ENCODE measurements at regions not wholly inside any gene's neighbourhood (a gene's known extent, or its start where the extent isn't known, plus 50 kb on each side); places are given as distances from the start of the nearest gene placed in this dataset.
A peak's percentile ranks its signal among the peaks of the same experiment; 100 is the strongest.
"Not testable (repeated sequence)": the region's sequence is repeated elsewhere in the genome, so short reads cannot be mapped to it uniquely, and the experiment has no call there.

GRCh38 chr15:93343402-93343801, 254.4 kb upstream of the RGMA start:
- DNase-seq, result not testable (repeated sequence)

DNA sequence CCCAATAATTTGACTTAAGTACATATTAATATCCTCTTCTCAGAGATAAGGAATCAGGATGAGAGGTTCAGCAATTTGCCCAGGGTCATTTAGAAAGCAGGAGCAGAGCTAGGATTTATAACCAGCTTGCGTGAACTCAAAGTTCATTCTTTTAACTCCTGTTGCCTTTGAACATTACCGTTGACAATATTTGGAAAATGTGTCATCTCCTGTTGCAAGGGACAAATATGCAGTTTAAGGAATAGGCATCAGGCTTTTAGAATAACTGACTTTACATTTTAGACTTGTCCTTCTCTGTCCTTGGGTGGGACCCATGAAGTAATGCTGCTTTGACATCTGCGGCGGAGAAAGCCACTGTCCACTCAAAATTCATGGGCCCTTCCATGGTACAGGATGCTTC, 252.2 kb upstream of the RGMA start:
- DNase-seq, result no peak

- DNase-seq, result no peak
These were observed 251.4 kb upstream of the RGMA start for GRCh38 chr15:93340406-93340805.

- no peak for DNase-seq
These were observed 244.8 kb upstream of the RGMA start for GRCh38 chr15:93333796-93334195.

- DNase-seq, result not testable (repeated sequence)
These were observed 244.1 kb upstream of the RGMA start for GRCh38 chr15:93333126-93333525.

- DNase-seq, result no peak
These were observed 243.2 kb upstream of the RGMA start for GRCh38 chr15:93332168-93332553.

GRCh38 chr15:93331545-93332167, 242.6 kb upstream of the RGMA start:
- peak; percentile 59 for DNase-seq

- DNase-seq, result no peak
These were observed 242.0 kb upstream of the RGMA start for GRCh38 chr15:93330912-93331544.

- no peak for DNase-seq
These were observed 238.4 kb upstream of the RGMA start for GRCh38 chr15:93327364-93327763.

DNA sequence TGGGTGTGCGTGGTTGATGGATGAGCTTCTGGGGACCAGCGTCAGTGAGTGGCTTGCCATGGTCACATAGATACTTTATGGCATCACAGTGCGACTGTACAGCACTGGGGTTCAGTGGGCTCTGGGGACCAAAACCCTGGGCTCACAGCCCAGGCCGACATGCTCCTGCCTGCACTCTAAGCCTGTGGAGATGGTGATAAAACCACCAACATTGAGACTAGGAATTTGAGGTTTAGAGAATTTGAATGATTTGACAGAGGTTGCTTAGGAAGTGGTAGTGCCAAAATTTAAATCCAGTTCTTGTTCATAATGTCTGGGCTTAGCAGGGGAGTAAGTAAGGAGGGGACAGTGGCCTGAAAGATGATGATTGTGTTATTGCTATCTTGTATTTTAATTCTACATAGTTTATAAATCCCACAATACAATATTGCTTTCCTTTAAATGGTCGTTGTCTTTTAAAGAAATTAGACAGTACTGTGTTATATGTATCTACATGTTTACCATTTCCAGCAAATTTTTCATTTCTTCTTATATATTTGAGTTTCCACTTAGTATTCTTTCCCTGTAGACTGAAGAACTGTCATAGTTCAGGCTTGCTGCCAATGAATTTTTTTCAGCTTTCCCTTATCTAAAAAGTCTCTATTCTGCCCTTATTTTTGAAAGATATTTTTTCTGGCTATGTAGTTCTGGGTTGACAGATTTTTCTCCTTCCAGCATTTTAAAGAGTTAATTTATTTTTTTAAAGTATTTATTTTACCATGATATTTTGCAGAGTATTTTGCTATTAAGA, 235.4 kb upstream of the RGMA start:
- no peak for DNase-seq

GRCh38 chr15:93321881-93322282, 232.9 kb upstream of the RGMA start:
- no peak for DNase-seq

- DNase-seq, result no peak
These were observed 230.3 kb upstream of the RGMA start for GRCh38 chr15:93319121-93319814.

- DNase-seq, result no peak
These were observed 228.8 kb upstream of the RGMA start for GRCh38 chr15:93317772-93318171.

DNA sequence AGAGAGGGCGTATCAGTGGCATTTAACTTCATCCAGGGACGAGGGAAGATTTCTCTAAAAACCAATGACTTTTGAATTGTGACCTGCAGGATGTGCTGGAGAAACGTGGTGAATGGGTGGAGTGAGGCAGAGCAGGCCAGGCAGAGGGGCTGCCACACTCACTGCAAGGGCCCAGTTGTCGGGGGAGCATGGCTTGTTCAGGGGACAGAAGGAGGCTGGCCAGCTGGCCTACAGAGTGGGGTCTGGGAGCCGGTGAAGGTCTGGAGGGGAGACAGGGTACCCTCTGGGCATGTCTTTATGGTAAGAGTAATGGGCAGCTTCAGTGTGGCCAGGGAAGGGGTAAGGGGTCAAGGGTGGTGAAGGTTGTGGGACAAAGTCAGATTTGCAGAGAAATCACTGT, 225.2 kb upstream of the RGMA start:
- DNase-seq, result no peak

DNA sequence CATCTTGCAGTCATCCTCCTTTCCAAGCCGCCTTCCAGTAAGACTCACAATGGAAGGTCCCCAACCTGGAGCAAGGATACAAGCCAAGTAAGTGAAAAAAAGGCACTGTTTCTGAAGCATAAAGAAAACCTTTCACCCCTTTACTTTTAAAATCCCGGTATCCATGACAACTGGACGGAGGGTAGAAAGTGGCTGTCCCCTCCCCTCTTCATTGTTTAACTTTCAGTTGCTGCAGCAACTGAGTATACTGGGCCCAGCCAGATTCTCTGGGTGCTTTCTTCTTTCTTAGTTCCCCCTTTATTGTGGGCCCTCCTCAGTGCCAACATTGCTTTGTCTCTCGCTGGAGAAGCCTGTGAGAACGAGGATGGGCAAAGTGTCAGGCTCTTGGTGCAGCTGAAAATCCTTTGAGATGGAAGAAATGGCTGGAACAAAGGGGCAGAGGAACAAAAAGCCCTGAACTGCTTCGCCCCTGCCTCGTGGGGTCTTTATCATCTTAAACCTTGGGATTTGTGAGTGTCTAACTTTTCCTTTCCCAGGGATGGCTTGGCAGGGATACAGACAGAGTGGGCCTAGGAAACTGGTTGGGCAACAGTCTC, 224.0 kb upstream of the RGMA start:
- no peak for DNase-seq

DNA sequence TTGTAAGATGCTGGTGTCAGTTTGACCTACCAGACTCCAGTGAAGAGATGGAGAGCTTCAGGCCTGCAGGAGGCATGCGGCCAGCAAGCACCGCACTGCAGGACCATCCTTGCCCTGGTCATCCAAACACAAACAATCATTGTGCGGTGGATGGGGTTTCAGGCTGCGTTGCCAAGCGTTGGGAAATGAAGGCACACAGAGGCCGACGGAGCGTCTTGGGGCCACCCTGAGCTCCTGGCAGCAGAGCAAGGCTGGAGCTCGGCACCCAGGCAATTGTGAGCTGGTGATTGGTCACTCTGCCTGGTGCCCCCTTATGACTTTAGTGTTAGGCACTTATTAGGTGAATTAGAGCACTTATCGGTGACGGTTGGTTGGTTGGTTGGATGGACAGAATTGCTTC, 222.6 kb upstream of the RGMA start:
- DNase-seq, result no peak

DNA sequence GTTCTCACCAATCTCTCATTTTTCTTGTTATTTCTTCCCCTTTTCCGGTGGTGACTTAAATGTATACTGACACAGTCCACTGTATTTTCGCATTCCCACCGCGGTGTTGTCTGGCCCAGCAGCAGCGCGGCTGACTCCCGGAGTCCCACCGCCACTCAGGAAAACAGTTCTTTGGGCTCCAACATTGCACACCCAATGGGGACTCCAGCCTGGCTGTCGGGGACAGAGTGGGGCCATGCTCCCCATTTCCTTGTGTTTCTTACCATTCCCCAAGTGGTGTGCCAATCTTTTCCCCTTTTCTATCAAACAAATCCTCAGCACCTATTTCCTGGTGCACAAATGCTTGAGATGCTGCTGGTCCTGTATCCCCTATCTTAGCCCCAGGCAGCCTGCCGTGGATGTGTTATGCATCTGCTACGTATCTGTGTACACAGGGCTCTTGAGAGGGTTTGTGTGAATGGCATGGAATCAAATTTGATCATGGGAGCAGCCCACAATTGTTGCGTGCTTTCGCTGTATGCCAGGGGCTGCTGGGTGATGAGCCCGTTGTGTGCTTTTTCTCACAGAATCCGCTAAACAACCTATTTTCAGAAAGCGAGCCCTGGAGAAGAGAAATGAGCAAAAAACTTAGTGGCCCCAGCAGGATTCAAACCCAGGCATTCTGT, 219.1 kb upstream of the RGMA start:
- no peak for DNase-seq

GRCh38 chr15:93307513-93307912, 218.5 kb upstream of the RGMA start:
- DNase-seq, result no peak

DNA sequence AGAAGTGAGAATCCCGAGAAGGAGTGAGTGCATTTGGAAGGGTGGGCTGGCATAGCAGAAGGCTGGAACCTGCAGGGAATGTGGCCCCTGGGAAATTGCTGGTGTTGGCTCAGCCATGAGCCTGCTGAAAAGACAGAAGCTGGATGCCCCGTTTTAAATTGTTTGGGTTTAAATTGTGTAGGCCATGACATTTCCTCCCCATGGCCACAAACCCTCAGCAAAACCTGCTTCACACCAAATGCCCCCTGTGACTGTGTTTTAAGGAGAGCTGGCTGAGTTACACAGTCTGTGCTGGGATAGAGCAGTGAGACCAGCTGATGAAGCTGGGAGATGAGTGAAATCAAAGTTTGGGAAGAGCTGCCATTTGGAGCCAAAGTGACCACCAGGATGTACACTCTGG, 216.3 kb upstream of the RGMA start:
- no peak for DNase-seq

- DNase-seq, result no peak
These were observed 213.2 kb upstream of the RGMA start for GRCh38 chr15:93302080-93302765.

GRCh38 chr15:93300796-93301195, 211.8 kb upstream of the RGMA start:
- no peak for DNase-seq

GRCh38 chr15:93299675-93300074, 210.7 kb upstream of the RGMA start:
- DNase-seq, result no peak

All from right forelimb (tissue), 1 donor.